Liver (tissue), 3 donors: ENCODE measurements at regions not wholly inside any gene's neighbourhood (a gene's known extent, or its start where the extent isn't known, plus 50 kb on each side); places are given as distances from the start of the nearest gene placed in this dataset.

ENCODE experiments used
- CTCF ChIP-seq: fragments of 150-350 bp; IDR thresholded peaks from 2 replicates; pipeline ENCODE4 v1.5.1; 2017; ENCODE audit warnings: improper control_type of control experiment, low read depth, low read length; ENCODE audit not compliant: missing input control
- TAF1 ChIP-seq: conservative IDR thresholded peaks from 2 replicates; pipeline ENCODE4 v1.6.1; 2016; ENCODE audit warnings: antibody characterized with exemption, mild to moderate bottlenecking
- ZBTB33 ChIP-seq: IDR thresholded peaks from 2 replicates; pipeline ENCODE4 v1.6.1; 2016; ENCODE audit warnings: antibody characterized with exemption
- donor health status: healthy.
- donor health status: healthy.

GRCh38 chr18:29146068-29146467 is 969.1 kb upstream of the CDH2 start:
- no peak for TF ChIP-seq CTCF
- no peak for TF ChIP-seq ZBTB33
- no peak for TF ChIP-seq TAF1
